ENCODE measurements at regions not wholly inside any gene's neighbourhood (a gene's known extent, or its start where the extent isn't known, plus 50 kb on each side); places are given as distances from the start of the nearest gene placed in this dataset.

DNA sequence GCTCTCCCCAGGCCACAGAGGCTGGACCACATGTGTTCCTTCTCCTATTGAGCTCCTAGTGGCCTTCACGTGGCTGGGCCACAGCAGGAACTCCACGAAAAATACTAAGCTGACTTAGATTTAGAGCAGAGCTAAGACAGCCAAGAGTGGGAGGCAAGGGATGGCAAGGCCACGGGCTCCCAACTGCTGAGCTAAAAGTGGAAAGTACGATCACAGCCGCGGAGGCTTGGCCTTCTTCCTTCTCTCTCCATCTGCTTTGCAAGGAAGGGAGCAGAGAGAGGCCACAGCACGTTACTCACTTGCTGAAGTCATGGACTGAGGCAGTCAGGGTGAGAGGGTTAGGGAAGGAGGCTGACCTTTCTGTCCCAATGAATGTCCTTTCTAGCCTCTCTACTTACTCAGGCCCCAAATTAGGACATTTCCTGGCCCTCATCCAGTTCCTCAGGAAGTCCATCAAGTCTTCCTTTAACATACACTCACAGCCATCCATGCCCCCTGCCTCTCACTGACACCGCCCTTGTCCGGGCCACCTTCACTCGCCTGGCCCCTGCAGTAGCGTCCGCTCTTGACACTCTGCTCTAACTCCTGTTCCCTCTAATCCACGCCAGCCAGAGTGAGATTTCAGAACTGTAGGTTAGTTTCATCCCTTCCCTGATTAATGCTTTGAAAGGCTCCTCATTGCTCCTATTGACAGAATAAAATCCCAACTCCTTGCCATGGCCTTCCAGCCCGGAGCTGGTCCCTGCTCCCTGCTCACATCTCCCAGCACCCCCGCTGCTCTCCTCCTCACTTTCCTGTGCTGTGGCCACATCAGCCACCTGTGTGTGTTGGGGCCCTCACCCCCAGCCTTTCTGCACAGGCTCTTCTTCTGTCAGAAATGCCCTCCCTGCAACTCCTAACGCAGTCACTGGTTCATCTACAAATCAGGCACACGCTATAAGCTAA, 204.2 kb downstream of the CYP26B1 start:
- no peak overlapping the region for H2AFZ ChIP-seq (ENCODE audit: low read length)
- H3K36me3 ChIP-seq (replicated peaks; ENCODE audit: insufficient read depth, low read length): no peaks in the 10 kb centered on the region
- no peaks in the 10 kb centered on the region for H4K20me1 ChIP-seq (ENCODE audit: insufficient read depth, low read length)
- no peaks in the 10 kb centered on the region for H3K27me3 ChIP-seq (replicated peaks; ENCODE audit: insufficient read depth, low read length)
- no peaks in the 10 kb centered on the region for H3F3A ChIP-seq (ENCODE audit: insufficient read depth, low read length)
- no peaks in the 10 kb centered on the region for H3K79me2 ChIP-seq (ENCODE audit: low read length)
- H3K9ac ChIP-seq (ENCODE audit: low read length): no peak overlapping the region
- TF ChIP-seq, protein P1, sequence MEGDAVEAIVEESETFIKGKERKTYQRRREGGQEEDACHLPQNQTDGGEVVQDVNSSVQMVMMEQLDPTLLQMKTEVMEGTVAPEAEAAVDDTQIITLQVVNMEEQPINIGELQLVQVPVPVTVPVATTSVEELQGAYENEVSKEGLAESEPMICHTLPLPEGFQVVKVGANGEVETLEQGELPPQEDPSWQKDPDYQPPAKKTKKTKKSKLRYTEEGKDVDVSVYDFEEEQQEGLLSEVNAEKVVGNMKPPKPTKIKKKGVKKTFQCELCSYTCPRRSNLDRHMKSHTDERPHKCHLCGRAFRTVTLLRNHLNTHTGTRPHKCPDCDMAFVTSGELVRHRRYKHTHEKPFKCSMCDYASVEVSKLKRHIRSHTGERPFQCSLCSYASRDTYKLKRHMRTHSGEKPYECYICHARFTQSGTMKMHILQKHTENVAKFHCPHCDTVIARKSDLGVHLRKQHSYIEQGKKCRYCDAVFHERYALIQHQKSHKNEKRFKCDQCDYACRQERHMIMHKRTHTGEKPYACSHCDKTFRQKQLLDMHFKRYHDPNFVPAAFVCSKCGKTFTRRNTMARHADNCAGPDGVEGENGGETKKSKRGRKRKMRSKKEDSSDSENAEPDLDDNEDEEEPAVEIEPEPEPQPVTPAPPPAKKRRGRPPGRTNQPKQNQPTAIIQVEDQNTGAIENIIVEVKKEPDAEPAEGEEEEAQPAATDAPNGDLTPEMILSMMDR (IDR thresholded peaks at IDR 0.05; ENCODE audit: low read length): no peak
- TF ChIP-seq EZH2 (optimal IDR thresholded peaks at IDR 0.05; ENCODE audit: low read depth, low read length): no peak
- no peak for TF ChIP-seq EZH2phosphoT487 (IDR thresholded peaks at IDR 0.05; ENCODE audit: low read length)
- no peak overlapping the region for H3K27ac ChIP-seq (ENCODE audit: low read length)
- H3K9me2 ChIP-seq (replicated peaks; ENCODE audit: insufficient read depth, low read length): no peaks in the 10 kb centered on the region
- H3K4me1 ChIP-seq (ENCODE audit: low read length): no peaks in the 10 kb centered on the region
- no peaks in the 10 kb centered on the region for H3K9me3 ChIP-seq (replicated peaks; ENCODE audit: insufficient read depth, low read length)
- no peak for DNase-seq
- no peak overlapping the region for H3K4me3 ChIP-seq (ENCODE audit: low read length)
- no peak overlapping the region for H3K4me2 ChIP-seq (ENCODE audit: low read depth, low read length)

DNA sequence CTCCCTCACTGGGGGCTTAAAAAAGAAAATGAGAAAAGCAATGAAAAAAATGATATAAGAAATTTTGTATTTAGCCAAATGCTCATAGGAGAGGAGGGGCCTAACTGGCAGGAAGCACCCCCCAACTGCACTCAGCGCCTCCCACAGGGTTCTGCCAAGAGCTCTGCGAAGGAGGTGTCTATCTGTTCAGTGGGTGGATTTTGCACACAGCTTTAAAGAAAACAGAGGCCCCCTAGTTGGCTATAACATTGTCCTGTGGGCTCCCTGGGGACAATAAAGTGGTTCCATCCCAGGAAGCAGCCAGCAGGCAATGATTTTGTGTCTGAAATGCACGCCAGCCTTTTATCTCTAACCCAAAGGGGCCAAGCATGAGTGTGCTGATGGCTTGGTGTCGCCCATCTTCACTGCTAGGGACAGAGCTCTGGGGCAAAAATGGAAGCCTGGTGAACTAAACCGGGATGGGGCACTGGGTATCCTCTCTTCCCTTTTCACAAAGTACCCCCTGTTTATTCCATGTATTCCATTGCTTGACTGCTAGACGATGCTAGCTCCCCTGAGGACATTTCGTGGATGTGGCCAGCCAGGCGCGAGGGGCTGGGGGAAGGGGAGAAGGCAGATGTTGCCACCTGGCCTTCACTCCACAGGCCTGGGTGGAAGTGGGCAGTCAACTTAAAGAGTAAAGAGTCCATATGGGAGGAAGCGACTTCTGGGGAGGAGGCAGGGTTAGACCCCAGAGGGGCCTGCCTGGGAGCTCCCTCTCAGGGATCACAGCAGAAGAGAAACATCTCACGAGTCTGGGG, 205.7 kb downstream of the CYP26B1 start:
- no peaks in the 10 kb centered on the region for H3K9me2 ChIP-seq (replicated peaks; ENCODE audit: insufficient read depth, low read length)
- no peaks in the 10 kb centered on the region for H3K79me2 ChIP-seq (ENCODE audit: low read length)
- no peak overlapping the region for H3K27ac ChIP-seq (ENCODE audit: low read length)
- no peaks in the 10 kb centered on the region for H3K9me3 ChIP-seq (replicated peaks; ENCODE audit: insufficient read depth, low read length)
- H2AFZ ChIP-seq (ENCODE audit: low read length): no peak overlapping the region
- H3K4me2 ChIP-seq (ENCODE audit: low read depth, low read length): no peak overlapping the region
- TF ChIP-seq EZH2 (optimal IDR thresholded peaks at IDR 0.05; ENCODE audit: low read depth, low read length) (no peak), EZH2phosphoT487 (IDR thresholded peaks at IDR 0.05; ENCODE audit: low read length) (no peak)
- TF ChIP-seq, protein P1 (IDR thresholded peaks at IDR 0.05; ENCODE audit: low read length): no peak
- no peak for DNase-seq
- no peaks in the 10 kb centered on the region for H3K27me3 ChIP-seq (replicated peaks; ENCODE audit: insufficient read depth, low read length)
- H3K4me3 ChIP-seq (ENCODE audit: low read length): no peak overlapping the region
- H3K4me1 ChIP-seq (ENCODE audit: low read length): no peaks in the 10 kb centered on the region
- H4K20me1 ChIP-seq (ENCODE audit: insufficient read depth, low read length): no peaks in the 10 kb centered on the region
- no peak overlapping the region for H3K9ac ChIP-seq (ENCODE audit: low read length)
- H3F3A ChIP-seq (ENCODE audit: insufficient read depth, low read length): no peaks in the 10 kb centered on the region
- H3K36me3 ChIP-seq (replicated peaks; ENCODE audit: insufficient read depth, low read length): no peaks in the 10 kb centered on the region

DNA sequence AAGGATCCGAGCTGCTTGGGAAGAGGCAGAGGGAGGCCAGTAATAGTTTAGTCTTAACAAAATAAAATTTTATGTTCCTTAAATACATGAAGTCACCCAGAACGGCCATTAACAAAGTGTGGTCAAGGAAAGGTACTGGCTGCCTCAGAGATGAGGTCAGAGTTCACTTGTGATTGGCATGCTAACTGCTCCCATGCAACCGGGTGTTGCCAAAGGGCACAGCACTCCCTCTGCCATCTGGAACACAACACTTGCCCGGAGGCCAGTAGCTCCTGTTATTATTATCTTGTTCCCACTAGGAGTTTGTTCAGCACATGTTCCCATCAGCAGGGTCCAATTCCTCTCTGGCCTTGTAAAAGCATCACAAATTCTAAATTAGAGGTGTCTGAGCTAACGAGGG, 207.0 kb downstream of the CYP26B1 start:
- no peak overlapping the region for H3K27ac ChIP-seq (ENCODE audit: low read length)
- H3K4me2 ChIP-seq (ENCODE audit: low read depth, low read length): no peak overlapping the region
- DNase-seq: no peak
- no peaks in the 10 kb centered on the region for H3K79me2 ChIP-seq (ENCODE audit: low read length)
- H3K4me3 ChIP-seq (ENCODE audit: low read length): no peak overlapping the region
- no peaks in the 10 kb centered on the region for H3K27me3 ChIP-seq (replicated peaks; ENCODE audit: insufficient read depth, low read length)
- no peaks in the 10 kb centered on the region for H3K36me3 ChIP-seq (replicated peaks; ENCODE audit: insufficient read depth, low read length)
- TF ChIP-seq, protein P1 (IDR thresholded peaks at IDR 0.05; ENCODE audit: low read length): no peak
- no peak for TF ChIP-seq EZH2phosphoT487 (IDR thresholded peaks at IDR 0.05; ENCODE audit: low read length)
- no peak for TF ChIP-seq EZH2 (optimal IDR thresholded peaks at IDR 0.05; ENCODE audit: low read depth, low read length)
- no peaks in the 10 kb centered on the region for H3K4me1 ChIP-seq (ENCODE audit: low read length)
- H3F3A ChIP-seq (ENCODE audit: insufficient read depth, low read length): no peaks in the 10 kb centered on the region
- no peak overlapping the region for H3K9ac ChIP-seq (ENCODE audit: low read length)
- H2AFZ ChIP-seq (ENCODE audit: low read length): no peak overlapping the region
- H3K9me3 ChIP-seq (replicated peaks; ENCODE audit: insufficient read depth, low read length): no peaks in the 10 kb centered on the region
- H3K9me2 ChIP-seq (replicated peaks; ENCODE audit: insufficient read depth, low read length): no peaks in the 10 kb centered on the region
- H4K20me1 ChIP-seq (ENCODE audit: insufficient read depth, low read length): no peaks in the 10 kb centered on the region

Data from MM.1S (cell line).